ENCODE measurements at regions not wholly inside any gene's neighbourhood (a gene's known extent, or its start where the extent isn't known, plus 50 kb on each side); places are given as distances from the start of the nearest gene placed in this dataset.
"Not testable (repeated sequence)": the region's sequence is repeated elsewhere in the genome, so short reads cannot be mapped to it uniquely, and the experiment has no call there.

GRCh38 chr17:71593078-71593477 lies 527.7 kb upstream of the SOX9 start:
- DNase-seq, result no peak
- ChIA-PET POLR2A (ENCODE audit: unreplicated experiment) (no interaction called here), CTCF (no interaction called here)
- no peaks in the 10 kb centered on the region for H3K27me3 ChIP-seq (ENCODE audit: low read length)
- H3K79me2 ChIP-seq (ENCODE audit: low read length), result no peaks in the 10 kb centered on the region
- no peak overlapping the region for H3K4me3 ChIP-seq (ENCODE audit: low read length)
- no peak overlapping the region for H3K9ac ChIP-seq (ENCODE audit: low read length)
- H3K36me3 ChIP-seq (ENCODE audit: low read depth, low read length), result no peaks in the 10 kb centered on the region
- BruUV-seq (replicated peaks), result no TSS peak
- H3K4me1 ChIP-seq (ENCODE audit: insufficient read depth, low read length), result no peaks in the 10 kb centered on the region
- H3F3A ChIP-seq (ENCODE audit: low read length, unreplicated experiment), result no peaks in the 10 kb centered on the region
- no peak overlapping the region for H3K27ac ChIP-seq (ENCODE audit: low read length)
- no peak overlapping the region for H2AFZ ChIP-seq (ENCODE audit: low read length)
- intact Hi-C loops (cut with micrococcal nuclease), result no loop called here
- no peak for ATAC-seq
- no peak for TF ChIP-seq CTCF (conservative IDR thresholded peaks at IDR 0.05; ENCODE audit: low read depth, low read length)
- TF ChIP-seq EZH2 (IDR thresholded peaks at IDR 0.05; ENCODE audit: low read length, unreplicated experiment), result no peak
- no peak for TF ChIP-seq EZH2phosphoT487 (IDR thresholded peaks at IDR 0.05; ENCODE audit: borderline replicate concordance, low read length)
- H3K9me3 ChIP-seq (ENCODE audit: low read length), result no peaks in the 10 kb centered on the region
- H4K20me1 ChIP-seq (ENCODE audit: low read length), result no peaks in the 10 kb centered on the region
- no peak overlapping the region for H3K4me2 ChIP-seq (ENCODE audit: low read length)
- no peaks in the 10 kb centered on the region for H3K9me2 ChIP-seq (replicated peaks; ENCODE audit: low read length)

GRCh38 chr17:71599583-71599982 lies 521.2 kb upstream of the SOX9 start:
- H3K9me3 ChIP-seq (ENCODE audit: low read length); H3F3A ChIP-seq (ENCODE audit: low read length, unreplicated experiment); H2AFZ ChIP-seq (ENCODE audit: low read length); H3K4me3 ChIP-seq (ENCODE audit: low read length); H3K36me3 ChIP-seq (ENCODE audit: low read depth, low read length); POLR2A ChIA-PET (ENCODE audit: unreplicated experiment); ATAC-seq; H3K79me2 ChIP-seq (ENCODE audit: low read length); CTCF ChIA-PET; intact Hi-C loops (cut with micrococcal nuclease); BruUV-seq (replicated peaks); DNase-seq; H3K9me2 ChIP-seq (replicated peaks; ENCODE audit: low read length); H3K4me1 ChIP-seq (ENCODE audit: insufficient read depth, low read length); H3K9ac ChIP-seq (ENCODE audit: low read length); H3K27ac ChIP-seq (ENCODE audit: low read length); H3K27me3 ChIP-seq (ENCODE audit: low read length); H4K20me1 ChIP-seq (ENCODE audit: low read length); H3K4me2 ChIP-seq (ENCODE audit: low read length): not testable (repeated sequence)

GRCh38 chr17:71600137-71600789 lies 520.6 kb upstream of the SOX9 start:
- DNase-seq (no peak), ATAC-seq (no peak)
- TF ChIP-seq CTCF (conservative IDR thresholded peaks at IDR 0.05; ENCODE audit: low read depth, low read length) (no peak), EZH2phosphoT487 (IDR thresholded peaks at IDR 0.05; ENCODE audit: borderline replicate concordance, low read length) (no peak), EZH2 (IDR thresholded peaks at IDR 0.05; ENCODE audit: low read length, unreplicated experiment) (no peak)
- Histone ChIP-seq H3F3A (ENCODE audit: low read length, unreplicated experiment) (no peaks in the 10 kb centered on the region), H3K9me3 (ENCODE audit: low read length) (no peaks in the 10 kb centered on the region), H3K27me3 (ENCODE audit: low read length) (no peaks in the 10 kb centered on the region), H3K4me2 (ENCODE audit: low read length) (no peak overlapping the region), H3K4me1 (ENCODE audit: insufficient read depth, low read length) (no peaks in the 10 kb centered on the region), H3K36me3 (ENCODE audit: low read depth, low read length) (no peaks in the 10 kb centered on the region), H4K20me1 (ENCODE audit: low read length) (no peaks in the 10 kb centered on the region), H3K9me2 (replicated peaks; ENCODE audit: low read length) (no peaks in the 10 kb centered on the region), H3K79me2 (ENCODE audit: low read length) (no peaks in the 10 kb centered on the region), H3K27ac (ENCODE audit: low read length) (no peak overlapping the region), H3K9ac (ENCODE audit: low read length) (no peak overlapping the region), H2AFZ (ENCODE audit: low read length) (no peak overlapping the region), H3K4me3 (ENCODE audit: low read length) (no peak overlapping the region)
- intact Hi-C loops (cut with micrococcal nuclease), result no loop called here
- no TSS peak for BruUV-seq (replicated peaks)
- CTCF ChIA-PET, result no interaction called here
- POLR2A ChIA-PET (ENCODE audit: unreplicated experiment), result no interaction called here
